CD14-positive monocyte (primary cell): ENCODE measurements at regions not wholly inside any gene's neighbourhood (a gene's known extent, or its start where the extent isn't known, plus 50 kb on each side); places are given as distances from the start of the nearest gene placed in this dataset.

Experiments used
- DNase-seq, 3 donors: peaks; one replicate each; pipeline ENCODE4 v3.0.0-alpha.2; 2011 to 2022
- H2AFZ ChIP-seq: 2 replicates; pipeline ENCODE4 v1.6.0; 2012; ENCODE audit warnings: mild to moderate bottlenecking, low read depth, low read length, inconsistent platforms; ENCODE audit not compliant: insufficient read depth, poor library complexity, severe bottlenecking
- H3K27ac ChIP-seq, 2 donors: 1 replicate in 1 of 2; 2 replicates in 1 of 2; pipeline ENCODE4 v1.5.1; 2012 to 2013; ENCODE audit warnings: low read length in 2 of 2, control low read depth in 1 of 2, inconsistent platforms in 1 of 2, low read depth in 1 of 2, mild to moderate bottlenecking in 1 of 2
- H3K27me3 ChIP-seq, 2 donors: one replicate each; pipeline versions ENCODE4 v1.6.0 to v1.6.1; 2011 to 2013; ENCODE audit warnings: low read length in 2 of 2; ENCODE audit not compliant: control insufficient read depth in 2 of 2, insufficient read depth in 2 of 2
- H3K36me3 ChIP-seq, 2 donors: replicated peaks in 1 of 2; 1 replicate in 1 of 2; 2 replicates in 1 of 2; pipeline versions ENCODE4 v1.5.1 to v1.6.1; 2012 to 2013; ENCODE audit warnings: low read length in 2 of 2, control low read depth in 1 of 2, inconsistent platforms in 1 of 2, mild to moderate bottlenecking in 1 of 2; ENCODE audit not compliant: insufficient read depth in 2 of 2, control insufficient read depth in 1 of 2
- H3K4me1 ChIP-seq, 2 donors: 1 replicate in 1 of 2; 2 replicates in 1 of 2; pipeline versions ENCODE4 v1.5.1 to v1.6.1; 2012 to 2013; ENCODE audit warnings: low read length in 2 of 2, control low read depth in 1 of 2, inconsistent platforms in 1 of 2, mild to moderate bottlenecking in 1 of 2, moderate library complexity in 1 of 2; ENCODE audit not compliant: insufficient read depth in 2 of 2, control insufficient read depth in 1 of 2
- H3K4me2 ChIP-seq: replicated peaks from 2 replicates; pipeline ENCODE3; 2012; ENCODE audit warnings: low read length, moderate library complexity, mild to moderate bottlenecking; ENCODE audit not compliant: poor library complexity, severe bottlenecking; ENCODE audit errors: extremely low read depth
- H3K4me3 ChIP-seq, 3 experiments: fragments of 200-600 bp in 1 of 3; sonication (generic) in 1 of 3; replicated peaks in 1 of 3; 1 replicate in 2 of 3; 2 replicates in 1 of 3; pipeline ENCODE4 v1.5.1; 2011 to 2013; ENCODE audit warnings: low read length in 3 of 3, mild to moderate bottlenecking in 3 of 3, control low read depth in 2 of 3, low read depth in 2 of 3, inconsistent platforms in 1 of 3, moderate library complexity in 1 of 3
- H3K79me2 ChIP-seq: 2 replicates; pipeline ENCODE4 v1.6.0; 2012; ENCODE audit warnings: mild to moderate bottlenecking, control low read depth, inconsistent platforms, low read length, moderate library complexity; ENCODE audit not compliant: insufficient read depth
- H3K9ac ChIP-seq: 2 replicates; pipeline ENCODE4 v1.6.0; 2017; ENCODE audit warnings: low read length, mild to moderate bottlenecking; ENCODE audit not compliant: insufficient read depth, poor library complexity, severe bottlenecking
- H3K9me3 ChIP-seq, 2 donors: replicated peaks in 1 of 2; 1 replicate in 1 of 2; 2 replicates in 1 of 2; pipeline versions ENCODE4 v1.5.1 to v1.6.1; 2012 to 2013; ENCODE audit warnings: low read length in 2 of 2, control low read depth in 1 of 2; ENCODE audit not compliant: control insufficient read depth in 1 of 2, insufficient read depth in 1 of 2
- H4K20me1 ChIP-seq: 2 replicates; pipeline ENCODE4 v1.6.0; 2012; ENCODE audit warnings: mild to moderate bottlenecking, low read length, control low read depth, moderate library complexity; ENCODE audit not compliant: insufficient read depth
- H3K27ac Mint-ChIP-seq, 7 donors: one replicate each; pipeline ENCODE4 v1.8.0; 2020; ENCODE audit warnings: mild to moderate bottlenecking in 7 of 7, mixed read lengths in 7 of 7, moderate library complexity in 6 of 7, inconsistent platforms in 2 of 7
- H3K27me3 Mint-ChIP-seq, 3 donors: one replicate each; pipeline ENCODE4 v1.8.0; 2021 to 2022; ENCODE audit warnings: low read depth in 3 of 3, mild to moderate bottlenecking in 3 of 3, mixed read lengths in 3 of 3, moderate library complexity in 3 of 3, inconsistent platforms in 1 of 3
- H3K36me3 Mint-ChIP-seq, 2 donors: one replicate each; pipeline ENCODE4 v1.8.0; 2020; ENCODE audit warnings: mixed read lengths in 2 of 2, inconsistent platforms in 1 of 2, mild to moderate bottlenecking in 1 of 2
- H3K4me1 Mint-ChIP-seq: one replicate; pipeline ENCODE4 v1.8.0; 2020; ENCODE audit warnings: mild to moderate bottlenecking, mixed read lengths
- H3K4me3 Mint-ChIP-seq, 2 donors: one replicate each; pipeline ENCODE4 v1.8.0; 2020; ENCODE audit warnings: mild to moderate bottlenecking in 2 of 2, mixed read lengths in 2 of 2, moderate library complexity in 1 of 2
- H3K9me3 Mint-ChIP-seq, 7 donors: one replicate each; pipeline ENCODE4 v1.8.0; 2020 to 2022; ENCODE audit warnings: mixed read lengths in 7 of 7, mild to moderate bottlenecking in 6 of 7, moderate library complexity in 6 of 7, inconsistent platforms in 2 of 7
- WGBS: methylation state at CpG from one replicate; pipeline ENCODE4 v1.1.5; 2013; ENCODE audit warnings: missing lambda C conversion rate; ENCODE audit not compliant: insufficient coverage; 5-methylcytosine and 5-hydroxymethylcytosine counted together
- intact Hi-C, 2 donors: fragments of 100-400 bp; cut with micrococcal nuclease; formaldehyde crosslinking; loops; one replicate each; pipeline versions ENCODE4 v1.15.0 to v1.15.1; 2023
- TF ChIP-seq, protein P1 (sequence below): fragments of 200-600 bp; IDR thresholded peaks from one replicate; pipeline ENCODE4 v1.8.0; 2022; ENCODE audit warnings: antibody characterized with exemption, mild to moderate bottlenecking

DNA sequence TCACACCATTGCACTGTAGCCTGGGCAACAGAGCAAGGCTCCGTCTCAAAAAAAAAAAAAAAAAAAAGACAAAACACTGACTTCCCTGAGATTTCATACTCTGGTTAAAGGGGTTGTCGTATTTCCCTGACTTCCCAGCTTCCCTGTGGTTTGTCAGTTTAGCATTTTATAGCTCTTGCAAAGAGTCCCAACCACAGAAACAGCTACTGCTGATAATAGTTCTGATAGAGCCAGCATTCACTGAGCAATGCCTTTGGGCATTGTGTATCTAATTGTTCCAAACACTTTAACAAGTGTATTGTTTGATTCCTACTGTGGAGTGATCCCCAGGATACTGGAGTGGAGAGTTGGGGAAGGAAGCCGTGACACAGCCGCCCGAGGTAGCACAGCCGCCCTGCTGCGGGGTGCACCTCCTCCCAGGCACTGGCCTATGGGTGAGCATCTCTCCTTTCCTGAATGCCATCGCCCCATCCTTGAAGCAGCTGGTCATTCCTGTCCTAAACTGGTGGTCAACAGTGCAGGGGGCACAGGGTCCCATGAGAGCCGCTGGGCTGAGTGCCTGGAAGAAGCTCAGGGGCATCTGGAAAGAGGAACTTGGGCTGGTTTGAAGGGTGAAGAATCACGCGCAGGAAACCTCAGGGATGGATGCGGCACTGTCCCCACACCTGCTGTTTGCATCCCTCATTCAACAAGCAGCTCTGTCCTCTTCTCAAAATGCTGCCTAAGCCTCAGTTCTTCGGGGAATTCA is 81.0 kb upstream of the TMEM18 start:
- Histone ChIP-seq H3K27ac (no peak overlapping the region), H3K79me2 (no peaks in the 10 kb centered on the region), H3K9me3 (no peaks in the 10 kb centered on the region), H3K4me2 (no peak overlapping the region), H3K36me3 (no peaks in the 10 kb centered on the region), H2AFZ (no peak overlapping the region), H3K4me3 (no peak overlapping the region), H3K27me3 (peaks cover 0 to 9% of the 10 kb centered on the region in 2 donors), H3K9ac (no peak overlapping the region), H4K20me1 (no peaks in the 10 kb centered on the region), H3K4me1 (no peaks in the 10 kb centered on the region)
- Mint-ChIP-seq H3K4me3 (peak overlapping the region in 1 of 2 donors; percentile 35), H3K9me3 (peaks cover 0 to 3% (median 0%) of the 10 kb centered on the region in 7 donors), H3K4me1 (no peaks in the 10 kb centered on the region), H3K27ac (no peak overlapping the region), H3K36me3 (no peaks in the 10 kb centered on the region), H3K27me3 (peaks cover 2 to 9% (median 8%) of the 10 kb centered on the region in 3 donors)
- DNase-seq, result no peak
- whole genome bisulfite sequencing, result 64% methylated on average over 6 of the region's 13 CpGs
- intact Hi-C loops, result no loop called here
- TF ChIP-seq, protein P1, sequence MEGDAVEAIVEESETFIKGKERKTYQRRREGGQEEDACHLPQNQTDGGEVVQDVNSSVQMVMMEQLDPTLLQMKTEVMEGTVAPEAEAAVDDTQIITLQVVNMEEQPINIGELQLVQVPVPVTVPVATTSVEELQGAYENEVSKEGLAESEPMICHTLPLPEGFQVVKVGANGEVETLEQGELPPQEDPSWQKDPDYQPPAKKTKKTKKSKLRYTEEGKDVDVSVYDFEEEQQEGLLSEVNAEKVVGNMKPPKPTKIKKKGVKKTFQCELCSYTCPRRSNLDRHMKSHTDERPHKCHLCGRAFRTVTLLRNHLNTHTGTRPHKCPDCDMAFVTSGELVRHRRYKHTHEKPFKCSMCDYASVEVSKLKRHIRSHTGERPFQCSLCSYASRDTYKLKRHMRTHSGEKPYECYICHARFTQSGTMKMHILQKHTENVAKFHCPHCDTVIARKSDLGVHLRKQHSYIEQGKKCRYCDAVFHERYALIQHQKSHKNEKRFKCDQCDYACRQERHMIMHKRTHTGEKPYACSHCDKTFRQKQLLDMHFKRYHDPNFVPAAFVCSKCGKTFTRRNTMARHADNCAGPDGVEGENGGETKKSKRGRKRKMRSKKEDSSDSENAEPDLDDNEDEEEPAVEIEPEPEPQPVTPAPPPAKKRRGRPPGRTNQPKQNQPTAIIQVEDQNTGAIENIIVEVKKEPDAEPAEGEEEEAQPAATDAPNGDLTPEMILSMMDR, result no peak

GRCh38 chr2:753123-753522 is 75.9 kb upstream of the TMEM18 start:
- WGBS, result no CpG with 5 or more reads among the region's 7 CpGs
- no peak overlapping the region for H3K4me2 ChIP-seq
- no peaks in the 10 kb centered on the region for H3K79me2 ChIP-seq
- no peak overlapping the region for H3K27ac Mint-ChIP-seq
- H3K36me3 Mint-ChIP-seq, result no peaks in the 10 kb centered on the region
- DNase-seq, result no peak
- H3K9ac ChIP-seq, result no peak overlapping the region
- H3K27ac ChIP-seq, result no peak overlapping the region
- H2AFZ ChIP-seq, result no peak overlapping the region
- H3K9me3 Mint-ChIP-seq, result peaks cover 0 to 3% (median 0%) of the 10 kb centered on the region in 7 donors
- peaks cover 2 to 7% (median 2%) of the 10 kb centered on the region in 3 donors for H3K27me3 Mint-ChIP-seq
- no peaks in the 10 kb centered on the region for H3K36me3 ChIP-seq
- no peaks in the 10 kb centered on the region for H3K4me1 Mint-ChIP-seq
- H3K4me1 ChIP-seq, result no peaks in the 10 kb centered on the region
- intact Hi-C loops, result no loop called here
- no peak overlapping the region for H3K4me3 ChIP-seq
- TF ChIP-seq, protein P1, result no peak
- H3K27me3 ChIP-seq, result peaks cover 0 to 6% of the 10 kb centered on the region in 2 donors
- H4K20me1 ChIP-seq, result no peaks in the 10 kb centered on the region
- H3K4me3 Mint-ChIP-seq, result no peak overlapping the region
- no peaks in the 10 kb centered on the region for H3K9me3 ChIP-seq
